ENCODE measurements at regions not wholly inside any gene's neighbourhood (a gene's known extent, or its start where the extent isn't known, plus 50 kb on each side); places are given as distances from the start of the nearest gene placed in this dataset.

- DNase-seq: no peak
- TF ChIP-seq, protein P1, sequence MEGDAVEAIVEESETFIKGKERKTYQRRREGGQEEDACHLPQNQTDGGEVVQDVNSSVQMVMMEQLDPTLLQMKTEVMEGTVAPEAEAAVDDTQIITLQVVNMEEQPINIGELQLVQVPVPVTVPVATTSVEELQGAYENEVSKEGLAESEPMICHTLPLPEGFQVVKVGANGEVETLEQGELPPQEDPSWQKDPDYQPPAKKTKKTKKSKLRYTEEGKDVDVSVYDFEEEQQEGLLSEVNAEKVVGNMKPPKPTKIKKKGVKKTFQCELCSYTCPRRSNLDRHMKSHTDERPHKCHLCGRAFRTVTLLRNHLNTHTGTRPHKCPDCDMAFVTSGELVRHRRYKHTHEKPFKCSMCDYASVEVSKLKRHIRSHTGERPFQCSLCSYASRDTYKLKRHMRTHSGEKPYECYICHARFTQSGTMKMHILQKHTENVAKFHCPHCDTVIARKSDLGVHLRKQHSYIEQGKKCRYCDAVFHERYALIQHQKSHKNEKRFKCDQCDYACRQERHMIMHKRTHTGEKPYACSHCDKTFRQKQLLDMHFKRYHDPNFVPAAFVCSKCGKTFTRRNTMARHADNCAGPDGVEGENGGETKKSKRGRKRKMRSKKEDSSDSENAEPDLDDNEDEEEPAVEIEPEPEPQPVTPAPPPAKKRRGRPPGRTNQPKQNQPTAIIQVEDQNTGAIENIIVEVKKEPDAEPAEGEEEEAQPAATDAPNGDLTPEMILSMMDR (IDR thresholded peaks at IDR 0.05; ENCODE audit: partially characterized antibody, unreplicated experiment): no peak
- Mint-ChIP-seq H3K27me3 (ENCODE audit: unreplicated experiment) (peaks cover 17% of the 10 kb centered on the region), H3K4me1 (ENCODE audit: low read depth, unreplicated experiment) (peaks cover 2% of the 10 kb centered on the region), H3K27ac (ENCODE audit: unreplicated experiment) (no peak overlapping the region), H3K9me3 (ENCODE audit: unreplicated experiment) (no peaks in the 10 kb centered on the region), H3K36me3 (ENCODE audit: unreplicated experiment) (peaks cover 5% of the 10 kb centered on the region), H3K4me3 (ENCODE audit: unreplicated experiment) (no peak overlapping the region)
Observed at GRCh38 chr14:101625336-101626097, 64.2 kb downstream of the DIO3 start.

DNA sequence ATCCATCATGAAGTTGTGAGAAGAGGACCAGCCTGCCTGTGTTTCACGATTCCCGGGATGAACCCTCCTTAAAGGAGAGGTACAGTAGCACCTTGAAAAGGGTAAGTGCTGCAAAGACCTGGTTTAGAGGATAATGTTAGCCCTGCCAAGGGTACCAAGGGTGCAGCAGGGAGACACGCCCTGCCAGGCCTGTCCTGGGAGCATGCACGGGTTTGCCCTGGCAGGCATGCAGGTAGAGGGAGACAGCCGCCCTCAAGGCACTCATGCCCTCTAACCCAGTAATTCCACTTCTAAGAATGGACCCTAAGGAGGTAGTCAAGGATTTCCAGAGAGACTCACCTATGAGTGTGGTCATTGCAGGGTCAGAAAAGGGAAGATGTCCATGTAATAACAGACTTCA lies 65.0 kb downstream of the DIO3 start:
- H3K4me1 Mint-ChIP-seq (ENCODE audit: low read depth, unreplicated experiment): peaks cover 2% of the 10 kb centered on the region
- no peak for DNase-seq
- TF ChIP-seq, protein P1 (IDR thresholded peaks at IDR 0.05; ENCODE audit: partially characterized antibody, unreplicated experiment): no peak
- H3K4me3 Mint-ChIP-seq (ENCODE audit: unreplicated experiment): no peak overlapping the region
- no peaks in the 10 kb centered on the region for H3K9me3 Mint-ChIP-seq (ENCODE audit: unreplicated experiment)
- no peak overlapping the region for H3K27ac Mint-ChIP-seq (ENCODE audit: unreplicated experiment)
- peaks cover 5% of the 10 kb centered on the region for H3K36me3 Mint-ChIP-seq (ENCODE audit: unreplicated experiment)
- peaks cover 17% of the 10 kb centered on the region for H3K27me3 Mint-ChIP-seq (ENCODE audit: unreplicated experiment)

GRCh38 chr14:101627915-101628262 lies 66.6 kb downstream of the DIO3 start:
- H3K9me3 Mint-ChIP-seq (ENCODE audit: unreplicated experiment): no peaks in the 10 kb centered on the region
- TF ChIP-seq, protein P1 (IDR thresholded peaks at IDR 0.05; ENCODE audit: partially characterized antibody, unreplicated experiment): no peak
- H3K36me3 Mint-ChIP-seq (ENCODE audit: unreplicated experiment): peaks cover 5% of the 10 kb centered on the region
- H3K27me3 Mint-ChIP-seq (ENCODE audit: unreplicated experiment): peaks cover 16% of the 10 kb centered on the region
- no peak for DNase-seq
- no peak overlapping the region for H3K27ac Mint-ChIP-seq (ENCODE audit: unreplicated experiment)
- peaks cover 2% of the 10 kb centered on the region for H3K4me1 Mint-ChIP-seq (ENCODE audit: low read depth, unreplicated experiment)
- H3K4me3 Mint-ChIP-seq (ENCODE audit: unreplicated experiment): no peak overlapping the region

DNA sequence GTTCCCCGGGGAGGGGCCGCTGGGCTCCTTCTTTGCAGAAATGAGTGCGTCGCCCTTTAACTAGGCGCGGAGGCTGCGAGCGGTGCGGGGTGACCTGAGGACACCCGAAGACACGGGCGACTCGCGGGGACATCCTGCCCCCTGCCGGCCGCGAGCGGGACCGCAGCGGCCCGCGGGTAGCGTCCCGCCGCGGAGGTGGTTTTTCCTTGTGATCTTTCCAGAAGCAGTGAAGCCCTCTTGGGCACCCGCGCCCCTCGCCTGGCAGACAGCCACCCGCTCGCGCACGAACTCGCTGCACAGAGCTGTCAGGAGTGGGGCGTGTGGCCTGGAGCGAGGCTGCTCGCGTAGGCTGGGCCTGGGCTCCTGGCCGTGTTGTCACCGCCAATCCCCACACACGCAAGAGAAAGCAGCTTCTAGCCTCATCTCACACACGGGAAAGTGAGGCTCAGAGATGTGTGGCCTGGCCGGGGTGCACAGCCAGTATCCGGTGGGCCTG lies 67.2 kb downstream of the DIO3 start:
- Mint-ChIP-seq H3K4me1 (ENCODE audit: low read depth, unreplicated experiment) (peaks cover 2% of the 10 kb centered on the region), H3K36me3 (ENCODE audit: unreplicated experiment) (peaks cover 5% of the 10 kb centered on the region), H3K27me3 (ENCODE audit: unreplicated experiment) (peaks cover 11% of the 10 kb centered on the region), H3K27ac (ENCODE audit: unreplicated experiment) (no peak overlapping the region), H3K4me3 (ENCODE audit: unreplicated experiment) (no peak overlapping the region), H3K9me3 (ENCODE audit: unreplicated experiment) (no peaks in the 10 kb centered on the region)
- TF ChIP-seq, protein P1 (IDR thresholded peaks at IDR 0.05; ENCODE audit: partially characterized antibody, unreplicated experiment): peak; percentile 100
- peak; percentile 85 for DNase-seq

DNA sequence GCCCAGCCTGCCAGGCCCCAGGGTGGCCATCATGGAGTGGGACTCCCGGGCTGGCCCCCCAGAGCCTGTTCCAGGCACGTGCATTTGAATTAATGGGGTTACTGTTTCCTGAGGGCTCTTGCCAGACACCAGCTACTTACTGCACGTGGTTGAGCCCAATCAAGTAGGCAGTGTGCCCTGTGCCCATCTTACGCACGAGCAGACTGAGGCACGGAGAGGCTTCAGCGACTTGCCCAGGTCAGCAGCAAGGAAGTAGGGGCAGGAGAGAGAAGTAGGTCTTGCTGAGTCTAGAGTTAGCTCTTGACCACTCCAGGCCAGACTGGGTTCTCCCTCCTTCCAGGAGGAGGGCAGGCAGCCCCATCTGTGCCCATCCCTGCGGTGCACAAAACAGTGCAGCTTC lies 67.7 kb downstream of the DIO3 start:
- Mint-ChIP-seq H3K4me3 (ENCODE audit: unreplicated experiment) (no peak overlapping the region), H3K36me3 (ENCODE audit: unreplicated experiment) (peaks cover 8% of the 10 kb centered on the region), H3K27me3 (ENCODE audit: unreplicated experiment) (peaks cover 10% of the 10 kb centered on the region), H3K9me3 (ENCODE audit: unreplicated experiment) (peaks cover 3% of the 10 kb centered on the region), H3K4me1 (ENCODE audit: low read depth, unreplicated experiment) (peaks cover 2% of the 10 kb centered on the region), H3K27ac (ENCODE audit: unreplicated experiment) (no peak overlapping the region)
- TF ChIP-seq, protein P1 (IDR thresholded peaks at IDR 0.05; ENCODE audit: partially characterized antibody, unreplicated experiment): no peak
- no peak for DNase-seq

Data from glutamatergic neuron (in vitro differentiated cells).